ENCODE measurements at regions not wholly inside any gene's neighbourhood (a gene's known extent, or its start where the extent isn't known, plus 50 kb on each side); places are given as distances from the start of the nearest gene placed in this dataset.
"Not testable (repeated sequence)": the region's sequence is repeated elsewhere in the genome, so short reads cannot be mapped to it uniquely, and the experiment has no call there.

DNA sequence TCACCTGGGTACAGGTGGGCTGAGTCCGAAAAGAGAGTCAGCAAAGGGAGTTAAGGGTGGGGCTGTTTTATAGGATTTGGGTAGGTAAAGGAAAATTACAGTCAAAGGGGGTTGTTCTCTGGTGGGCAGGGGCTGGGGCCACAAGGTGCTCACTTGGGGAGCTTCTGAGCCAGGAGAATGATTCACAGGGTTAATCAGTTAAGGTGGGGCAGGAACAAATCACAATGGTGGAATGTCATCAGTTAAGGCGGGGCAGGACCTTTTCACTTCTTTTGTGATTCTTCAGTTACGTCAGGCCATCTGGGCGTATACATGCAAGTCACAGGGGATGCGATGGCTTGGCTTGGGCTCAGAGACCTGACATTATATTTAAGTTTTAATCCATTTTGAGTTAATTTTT is 179.7 kb upstream of the TRPC7 start:
- H3K18ac ChIP-seq (ENCODE audit: low read depth, low read length); H2BK120ac ChIP-seq (ENCODE audit: low read depth, low read length); H3K56ac ChIP-seq (ENCODE audit: extremely low read depth, insufficient read depth, low read length); dilution Hi-C loops (cut with HindIII; ENCODE audit: low sequenced_read_pairs, unreplicated experiment); H2AK5ac ChIP-seq (ENCODE audit: low read depth, low read length); H2BK5ac ChIP-seq (ENCODE audit: low read depth, low read length, poor library complexity, severe bottlenecking); H3K9me1 ChIP-seq (ENCODE audit: insufficient read depth, low read length); H3K79me1 ChIP-seq (ENCODE audit: low read depth in 1 of 2, low read length in 2 of 2); POLR2A ChIA-PET (ENCODE audit: unreplicated experiment); H4K5ac ChIP-seq (ENCODE audit: low read depth, low read length); H3K4me1 ChIP-seq (ENCODE audit: control insufficient read depth, insufficient read depth, low read length); H4K91ac ChIP-seq (ENCODE audit: insufficient read depth, low read depth, low read length); in situ Hi-C loops (cut with MboI; ENCODE audit: low sequenced_read_pairs); H3K27me3 ChIP-seq (ENCODE audit: control insufficient read depth, insufficient read depth, low read length); H2BK20ac ChIP-seq (ENCODE audit: low read depth, low read length); H3K36me3 ChIP-seq (ENCODE audit: control insufficient read depth, insufficient read depth, low read length); H2BK15ac ChIP-seq (ENCODE audit: low read depth, low read length); CTCF ChIA-PET; BruUV-seq (replicated peaks); H3K23ac ChIP-seq (ENCODE audit: low read depth, low read length); intact Hi-C loops (cut with micrococcal nuclease); ATAC-seq (ENCODE audit: low read depth); H2AFZ ChIP-seq (replicated peaks; ENCODE audit: low read length, poor library complexity); H2AK9ac ChIP-seq (replicated peaks; ENCODE audit: low read depth, low read length, poor library complexity); H3K4ac ChIP-seq (ENCODE audit: low read depth, low read length); H4K20me1 ChIP-seq (ENCODE audit: insufficient read depth, low read length); DNase-seq; H3K4me2 ChIP-seq (ENCODE audit: low read depth, low read length); H3K9me3 ChIP-seq (ENCODE audit: control insufficient read depth, insufficient read depth, low read length); H3K14ac ChIP-seq (replicated peaks; ENCODE audit: low read depth, low read length); H3K27ac ChIP-seq (ENCODE audit: insufficient read depth, low read length); H3K4me3 ChIP-seq (ENCODE audit: insufficient read depth, low read depth, low read length); H3K9ac ChIP-seq (ENCODE audit: low read depth, low read length); H4K8ac ChIP-seq (ENCODE audit: low read depth in 2 of 2, low read length in 2 of 2): not testable (repeated sequence)
- 67% methylated on average over 1 of the region's 5 CpGs; no CpG with 5 or more reads in 1 of the 2 experiments for WGBS, 2 experiments (ENCODE audit: extremely low coverage in 2 of 2, insufficient read length in 1 of 2)

All from IMR-90 (cell line).